Astrocyte of the cerebellum (primary cell): ENCODE measurements at regions not wholly inside any gene's neighbourhood (a gene's known extent, or its start where the extent isn't known, plus 50 kb on each side); places are given as distances from the start of the nearest gene placed in this dataset.

ENCODE experiments used
- DNase-seq: peaks from one replicate; pipeline ENCODE4 v3.0.0-alpha.2; 2011; ENCODE audit warnings: low read depth
- H3K4me3 ChIP-seq: 2 replicates; pipeline ENCODE4 v1.5.1; 2011; ENCODE audit warnings: mild to moderate bottlenecking, low read depth, low read length, moderate library complexity
- in situ Hi-C: cut with HindIII; loops from 2 replicates; pipeline ENCODE4 v1.10.0; 2017; ENCODE audit warnings: low sequenced_read_pairs
- TF ChIP-seq, protein P1 (sequence below): IDR thresholded peaks from 2 replicates; pipeline ENCODE4 v1.5.1; 2012; ENCODE audit warnings: low read length, low read depth, moderate library complexity, mild to moderate bottlenecking; ENCODE audit errors: missing control alignments

DNA sequence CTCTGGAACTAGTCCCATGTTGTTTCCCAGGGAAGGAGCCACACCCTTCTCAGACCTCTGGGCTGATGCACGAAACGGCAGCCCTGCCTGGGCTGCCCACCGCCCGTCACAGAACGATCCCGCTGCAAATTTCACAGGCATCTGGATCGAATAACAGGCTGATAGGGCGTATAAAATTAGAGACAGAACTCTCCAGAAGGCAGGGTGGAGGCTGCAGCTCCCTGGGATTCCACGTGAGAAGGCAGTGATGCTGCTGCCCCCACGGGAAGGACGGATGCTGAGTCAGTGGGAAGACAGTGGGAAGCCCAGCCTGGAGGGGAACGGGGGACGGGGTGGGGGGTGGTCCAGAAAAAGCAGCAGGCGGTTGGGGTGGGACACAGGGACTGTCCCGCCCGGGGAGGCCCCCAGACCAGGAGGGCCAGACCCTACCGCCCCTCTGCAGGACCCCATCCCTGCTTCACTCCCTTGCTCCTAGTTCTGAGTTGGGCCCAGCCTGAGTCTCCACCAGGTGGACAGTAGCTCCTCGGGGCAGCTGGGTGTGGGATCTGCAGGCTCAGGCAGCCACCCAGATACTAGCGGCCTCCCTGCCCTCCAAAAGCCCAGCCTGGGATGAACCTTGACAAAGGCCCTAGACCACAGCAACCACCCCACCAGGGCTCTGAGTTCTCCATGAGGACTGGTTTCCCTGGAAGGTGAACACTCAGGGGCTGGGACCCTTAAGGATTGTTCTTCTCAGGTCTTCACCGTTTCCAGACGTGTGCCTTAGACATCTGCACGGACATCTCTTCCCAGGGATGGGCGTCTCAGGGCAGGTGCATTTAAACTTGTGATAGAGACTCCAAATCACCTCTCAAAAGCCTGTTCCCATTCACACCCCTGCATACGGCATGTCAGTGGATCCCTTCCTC lies 117.8 kb downstream of the METRNL start:
- H3K4me3 ChIP-seq = no peak overlapping the region
- in situ Hi-C loops = no loop called here
- DNase-seq = no peak
- TF ChIP-seq, protein P1, sequence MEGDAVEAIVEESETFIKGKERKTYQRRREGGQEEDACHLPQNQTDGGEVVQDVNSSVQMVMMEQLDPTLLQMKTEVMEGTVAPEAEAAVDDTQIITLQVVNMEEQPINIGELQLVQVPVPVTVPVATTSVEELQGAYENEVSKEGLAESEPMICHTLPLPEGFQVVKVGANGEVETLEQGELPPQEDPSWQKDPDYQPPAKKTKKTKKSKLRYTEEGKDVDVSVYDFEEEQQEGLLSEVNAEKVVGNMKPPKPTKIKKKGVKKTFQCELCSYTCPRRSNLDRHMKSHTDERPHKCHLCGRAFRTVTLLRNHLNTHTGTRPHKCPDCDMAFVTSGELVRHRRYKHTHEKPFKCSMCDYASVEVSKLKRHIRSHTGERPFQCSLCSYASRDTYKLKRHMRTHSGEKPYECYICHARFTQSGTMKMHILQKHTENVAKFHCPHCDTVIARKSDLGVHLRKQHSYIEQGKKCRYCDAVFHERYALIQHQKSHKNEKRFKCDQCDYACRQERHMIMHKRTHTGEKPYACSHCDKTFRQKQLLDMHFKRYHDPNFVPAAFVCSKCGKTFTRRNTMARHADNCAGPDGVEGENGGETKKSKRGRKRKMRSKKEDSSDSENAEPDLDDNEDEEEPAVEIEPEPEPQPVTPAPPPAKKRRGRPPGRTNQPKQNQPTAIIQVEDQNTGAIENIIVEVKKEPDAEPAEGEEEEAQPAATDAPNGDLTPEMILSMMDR = no peak

DNA sequence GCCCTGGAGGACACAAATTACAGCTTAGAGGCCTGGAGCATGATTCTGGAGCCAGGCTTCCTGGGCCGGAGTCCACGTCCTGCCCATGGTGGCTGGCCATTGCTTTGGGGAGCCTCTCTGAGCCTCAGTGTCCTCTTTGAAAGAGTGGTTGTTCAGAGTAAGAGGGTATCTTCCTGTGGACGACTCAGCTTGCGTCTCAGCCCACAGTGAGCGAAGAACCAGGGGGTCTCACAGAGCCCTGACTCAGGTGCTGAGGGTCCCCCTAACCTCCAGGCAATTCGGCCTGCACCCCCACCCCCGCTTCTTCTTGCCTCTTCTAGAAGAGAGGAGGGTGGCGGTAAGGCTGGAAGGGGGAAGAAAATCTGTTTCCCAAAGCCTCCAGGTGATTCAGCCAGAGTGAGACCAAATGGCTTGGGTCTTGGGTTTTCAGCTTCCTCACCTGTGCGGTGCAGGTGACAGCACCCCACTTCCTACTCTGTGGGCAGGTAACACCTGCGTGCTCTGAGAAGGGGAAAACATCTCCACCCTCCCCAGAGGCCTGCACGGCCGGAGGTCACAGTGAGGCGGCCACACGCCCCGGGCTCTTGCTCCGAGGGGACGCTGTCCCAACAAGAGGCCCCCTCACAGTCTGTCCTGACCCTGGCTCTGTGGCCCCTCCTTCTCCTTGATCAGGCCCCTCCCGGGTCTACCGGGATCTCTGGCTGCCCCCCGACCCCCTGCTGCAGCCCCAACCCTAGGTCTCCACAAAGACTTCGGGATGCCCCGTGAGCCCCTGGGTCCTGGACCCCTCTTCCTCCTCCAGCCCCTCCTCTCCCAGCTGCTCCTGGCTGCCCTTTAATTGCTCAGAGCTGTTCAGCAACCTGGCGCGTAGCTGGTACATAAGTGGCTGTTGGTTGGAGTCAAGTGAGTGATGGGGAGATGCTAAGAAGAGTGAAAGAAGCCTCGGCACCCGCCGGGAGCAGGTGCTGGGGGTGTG lies 119.2 kb downstream of the METRNL start:
- H3K4me3 ChIP-seq = no peak overlapping the region
- no peak for DNase-seq
- in situ Hi-C loops = no loop called here
- TF ChIP-seq, protein P1 = no peak

- TF ChIP-seq, protein P1 = no peak
- in situ Hi-C loops = no loop called here
- no peak for DNase-seq
- no peak overlapping the region for H3K4me3 ChIP-seq
Measured at GRCh38 chr17:83199500-83200201, 120.2 kb downstream of the METRNL start.

DNA sequence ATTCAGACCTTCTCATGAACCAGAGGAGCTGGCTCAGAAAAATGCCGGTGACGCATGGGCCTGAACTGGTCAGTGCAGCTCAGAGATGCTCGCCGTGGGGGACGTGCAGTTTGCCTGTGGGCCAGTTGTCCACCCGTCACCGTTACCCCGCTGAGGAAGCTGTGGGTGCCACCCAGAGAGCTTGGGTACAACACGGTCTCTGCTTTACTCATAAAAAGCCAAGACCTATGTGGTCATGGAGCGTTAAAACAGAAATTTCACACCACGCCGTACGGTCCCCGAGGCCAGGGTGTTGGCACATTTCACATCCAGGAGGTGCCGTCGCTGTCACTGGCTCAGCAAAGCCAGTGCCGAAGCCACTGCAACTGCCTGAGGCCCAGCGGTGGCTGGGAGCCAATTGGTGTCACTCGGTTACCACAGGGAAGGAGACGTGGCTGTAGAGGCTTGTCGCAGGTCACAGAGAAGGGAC lies 120.9 kb downstream of the METRNL start:
- in situ Hi-C loops = no loop called here
- TF ChIP-seq, protein P1 = no peak
- DNase-seq = no peak
- H3K4me3 ChIP-seq = no peak overlapping the region

DNA sequence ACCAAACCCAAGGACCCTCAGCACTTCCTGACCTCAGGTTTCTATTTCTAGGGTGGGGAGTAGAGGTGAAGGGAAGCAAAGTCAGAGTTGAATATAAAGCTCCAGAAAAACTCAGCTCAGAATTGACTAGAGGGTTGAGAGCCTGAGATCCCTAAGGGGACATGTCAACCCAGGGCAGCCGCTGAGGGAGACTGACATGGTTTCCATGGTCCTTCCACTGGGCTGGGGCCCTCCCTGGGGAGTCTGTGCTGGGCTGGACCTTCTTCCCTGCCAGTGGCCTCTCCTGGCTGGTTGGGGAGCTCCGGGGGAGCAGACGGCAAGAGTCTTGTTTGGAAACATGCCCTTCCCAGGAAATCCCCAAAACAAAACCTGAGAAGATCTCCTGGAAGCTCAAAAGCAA lies 121.3 kb downstream of the METRNL start:
- no peak overlapping the region for H3K4me3 ChIP-seq
- no peak for DNase-seq
- in situ Hi-C loops = no loop called here
- TF ChIP-seq, protein P1 = no peak
